Spleen (tissue), 11 donors: ENCODE measurements at regions not wholly inside any gene's neighbourhood (a gene's known extent, or its start where the extent isn't known, plus 50 kb on each side); places are given as distances from the start of the nearest gene placed in this dataset.

Source experiments
- DNase-seq: peaks from one replicate; pipeline ENCODE4 v3.0.0-alpha.2; 2020
- H3K27ac ChIP-seq, 8 donors: fragments of 200-600 bp; sonication (generic) in 7 of 8; 1 replicate in 4 of 8; 2 replicates in 4 of 8; pipeline versions ENCODE4 v1.5.0 to v1.8.0; 2016 to 2021; ENCODE audit warnings: inconsistent platforms in 4 of 8, mild to moderate bottlenecking in 4 of 8, moderate library complexity in 1 of 8
- H3K27me3 ChIP-seq, 7 donors: fragments of 200-600 bp; sonication (generic) in 6 of 7; replicated peaks in 1 of 7; 1 replicate in 4 of 7; 2 replicates in 3 of 7; pipeline versions ENCODE4 v1.5.0 to v1.8.0; 2016 to 2021; ENCODE audit warnings: inconsistent platforms in 3 of 7, mild to moderate bottlenecking in 1 of 7
- H3K36me3 ChIP-seq, 6 donors: fragments of 200-600 bp; sonication (generic) in 5 of 6; 1 replicate in 4 of 6; 2 replicates in 2 of 6; pipeline versions ENCODE4 v1.5.0 to v1.8.0; 2016 to 2021; ENCODE audit warnings: inconsistent platforms in 2 of 6
- H3K4me1 ChIP-seq, 6 donors: fragments of 200-600 bp; sonication (generic) in 5 of 6; 1 replicate in 3 of 6; 2 replicates in 3 of 6; pipeline versions ENCODE4 v1.5.0 to v1.8.0; 2016 to 2021; ENCODE audit warnings: inconsistent platforms in 3 of 6
- H3K4me3 ChIP-seq, 8 donors: fragments of 200-600 bp; sonication (generic) in 7 of 8; 1 replicate in 4 of 8; 2 replicates in 4 of 8; pipeline versions ENCODE4 v1.5.0 to v1.8.0; 2016 to 2021; ENCODE audit warnings: inconsistent platforms in 4 of 8, mild to moderate bottlenecking in 4 of 8, moderate library complexity in 2 of 8
- H3K9me3 ChIP-seq, 8 donors: fragments of 200-600 bp; sonication (generic) in 7 of 8; 1 replicate in 4 of 8; 2 replicates in 4 of 8; pipeline versions ENCODE4 v1.5.0 to v1.8.0; 2016 to 2021; ENCODE audit warnings: inconsistent platforms in 4 of 8
- POLR2A ChIP-seq, 3 donors: fragments of 450-650 bp; IDR thresholded peaks; one replicate each; pipeline ENCODE4 v1.5.1; 2017; ENCODE audit warnings: antibody characterized with exemption in 3 of 3, mild to moderate bottlenecking in 1 of 3
- POLR2AphosphoS5 ChIP-seq, 3 donors: sonication (generic); formaldehyde crosslinking; IDR thresholded peaks; one replicate each; pipeline ENCODE4 v1.5.1; 2017; ENCODE audit warnings: antibody characterized with exemption in 3 of 3
- WGBS, 5 donors: extraction: QIAGEN DNeasy Blood & Tissue Kit in 3 of 5; methylation state at CpG; one replicate each; pipeline versions ENCODE4 v1.1.5 to v1.1.7; 2013 to 2018; 5-methylcytosine and 5-hydroxymethylcytosine counted together
- intact Hi-C: fragments of 100-400 bp; cut with DNase I; formaldehyde crosslinking; loops from one replicate; pipeline ENCODE4 v1.15.0; 2023; ENCODE audit warnings: low total_unique reads
- TF ChIP-seq, protein P1 (sequence below), 11 experiments: fragments of 200-600 bp in 7 of 11; fragments of 450-650 bp in 4 of 11; sonication (generic) in 4 of 11; IDR thresholded peaks in 8 of 11; conservative IDR thresholded peaks in 3 of 11; 1 replicate in 7 of 11; 2 replicates in 4 of 11; pipeline versions ENCODE4 v1.4.0 to v1.8.0; 2016 to 2021; ENCODE audit warnings: antibody characterized with exemption in 11 of 11, inconsistent platforms in 4 of 11, mild to moderate bottlenecking in 1 of 11
- donor health status: healthy with polysubstance abuse.
- donor health status: DM: no; HTN: no; CAD: no; lungs with moderate emphysema.
- donor health status: DM: no; HTN: no; CAD: no.
- donor health status: Bipolar disorder and iron deficiency.
- donor health status: healthy.
- donor health status: DM: no; HTN: no; CAD: no.
- donor health status: DM: yes; HTN: yes; CAD: no.

DNA sequence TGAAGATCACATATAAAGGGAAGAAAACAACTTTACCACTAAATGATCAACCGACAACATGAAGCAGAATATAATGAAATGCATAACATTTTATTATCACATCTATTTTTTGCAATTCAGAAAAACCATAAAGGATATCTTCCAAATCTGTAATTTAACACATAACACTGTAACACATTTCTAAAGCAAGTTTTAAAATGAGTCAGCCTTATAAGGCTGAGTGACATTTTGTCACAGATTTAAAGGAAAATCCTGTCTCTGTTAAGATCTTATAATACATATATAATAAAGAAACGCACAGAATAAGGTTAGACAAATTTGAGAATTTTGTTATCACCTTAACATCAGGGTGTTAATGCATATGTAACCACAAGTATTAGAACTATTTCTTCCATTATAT, 198.4 kb upstream of the RASA1 start:
- no peak for TF ChIP-seq POLR2AphosphoS5 (IDR thresholded peaks at IDR 0.05)
- TF ChIP-seq, protein P1, sequence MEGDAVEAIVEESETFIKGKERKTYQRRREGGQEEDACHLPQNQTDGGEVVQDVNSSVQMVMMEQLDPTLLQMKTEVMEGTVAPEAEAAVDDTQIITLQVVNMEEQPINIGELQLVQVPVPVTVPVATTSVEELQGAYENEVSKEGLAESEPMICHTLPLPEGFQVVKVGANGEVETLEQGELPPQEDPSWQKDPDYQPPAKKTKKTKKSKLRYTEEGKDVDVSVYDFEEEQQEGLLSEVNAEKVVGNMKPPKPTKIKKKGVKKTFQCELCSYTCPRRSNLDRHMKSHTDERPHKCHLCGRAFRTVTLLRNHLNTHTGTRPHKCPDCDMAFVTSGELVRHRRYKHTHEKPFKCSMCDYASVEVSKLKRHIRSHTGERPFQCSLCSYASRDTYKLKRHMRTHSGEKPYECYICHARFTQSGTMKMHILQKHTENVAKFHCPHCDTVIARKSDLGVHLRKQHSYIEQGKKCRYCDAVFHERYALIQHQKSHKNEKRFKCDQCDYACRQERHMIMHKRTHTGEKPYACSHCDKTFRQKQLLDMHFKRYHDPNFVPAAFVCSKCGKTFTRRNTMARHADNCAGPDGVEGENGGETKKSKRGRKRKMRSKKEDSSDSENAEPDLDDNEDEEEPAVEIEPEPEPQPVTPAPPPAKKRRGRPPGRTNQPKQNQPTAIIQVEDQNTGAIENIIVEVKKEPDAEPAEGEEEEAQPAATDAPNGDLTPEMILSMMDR (IDR thresholded peaks at IDR 0.05 in 8 of 11, conservative IDR thresholded peaks at IDR 0.05 in 3 of 11), result no peak
- no peak for TF ChIP-seq POLR2A (IDR thresholded peaks at IDR 0.05)
- intact Hi-C loops, result no loop called here
- Histone ChIP-seq H3K9me3 (no peaks in the 10 kb centered on the region), H3K4me3 (no peak overlapping the region), H3K36me3 (no peaks in the 10 kb centered on the region), H3K4me1 (peaks cover 0 to 17% (median 2%) of the 10 kb centered on the region in 6 donors), H3K27ac (no peak overlapping the region), H3K27me3 (no peaks in the 10 kb centered on the region)
- 84 to 91% (median 89%) methylated on average over 2 of the region's 2 CpGs for WGBS, 5 donors
- DNase-seq, result no peak

DNA sequence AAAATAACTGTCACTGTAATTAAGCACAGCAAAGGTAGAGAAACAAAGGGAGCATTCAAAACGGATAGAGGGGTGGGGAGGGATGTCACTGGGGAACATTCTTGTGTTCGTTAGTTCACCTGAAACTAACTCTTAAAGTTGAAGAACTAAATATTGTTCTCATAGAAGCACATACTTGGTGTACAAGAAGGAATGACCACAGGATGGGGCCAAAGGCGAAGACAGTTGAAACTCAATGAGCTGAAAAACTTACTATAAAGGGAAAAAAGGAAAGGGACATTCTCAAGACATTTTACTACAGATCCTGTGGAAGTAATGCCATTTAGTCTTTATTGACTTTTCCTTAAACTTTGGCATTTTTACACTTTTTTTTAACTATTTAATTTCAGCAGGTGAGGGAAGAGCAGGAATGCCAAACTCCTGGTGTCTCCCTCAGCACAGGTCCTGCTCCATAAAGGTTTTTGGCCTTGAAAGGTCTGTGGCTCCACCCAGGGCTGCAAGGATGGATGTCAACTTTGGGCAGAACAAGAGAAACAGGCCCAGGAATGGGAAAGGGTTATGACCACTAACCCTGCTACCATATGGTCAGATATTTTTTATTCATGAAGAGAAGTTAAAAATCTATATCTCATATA, 197.6 kb upstream of the RASA1 start:
- no peak for DNase-seq
- Histone ChIP-seq H3K36me3 (no peaks in the 10 kb centered on the region), H3K4me1 (peaks cover 0 to 25% (median 9%) of the 10 kb centered on the region in 6 donors), H3K4me3 (no peak overlapping the region), H3K9me3 (no peaks in the 10 kb centered on the region), H3K27ac (no peak overlapping the region), H3K27me3 (no peaks in the 10 kb centered on the region)
- intact Hi-C loops, result no loop called here
- 52 to 67% (median 59%) methylated on average over 3 of the region's 3 CpGs for WGBS, 5 donors
- TF ChIP-seq, protein P1 (IDR thresholded peaks at IDR 0.05 in 8 of 11, conservative IDR thresholded peaks at IDR 0.05 in 3 of 11), result peak in 7 of 11 experiments; percentile 17 to 41 (median 40)
- TF ChIP-seq POLR2AphosphoS5 (IDR thresholded peaks at IDR 0.05), result no peak

DNA sequence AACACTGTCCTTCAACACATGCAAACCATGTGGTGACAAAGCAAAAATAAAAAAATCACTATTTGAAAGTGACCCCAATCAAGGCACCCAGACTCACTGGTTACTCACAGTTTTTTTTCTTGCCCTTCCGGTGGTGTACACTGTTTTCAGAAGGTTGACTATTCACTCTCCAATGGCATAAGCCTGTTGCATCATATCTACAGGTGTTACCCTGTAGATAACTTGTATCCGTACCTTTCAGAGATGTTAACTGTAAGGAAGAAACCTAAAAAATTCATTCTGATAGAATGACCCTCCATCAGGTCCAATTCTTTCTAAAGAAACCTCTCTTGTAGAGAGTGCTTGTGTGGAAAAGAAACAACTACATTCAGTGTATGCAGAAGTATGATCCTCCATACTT, 193.6 kb upstream of the RASA1 start:
- H3K36me3 ChIP-seq, result no peaks in the 10 kb centered on the region
- peaks cover 3 to 44% (median 22%) of the 10 kb centered on the region in 6 donors for H3K4me1 ChIP-seq
- no peaks in the 10 kb centered on the region for H3K9me3 ChIP-seq
- H3K27me3 ChIP-seq, result no peaks in the 10 kb centered on the region
- H3K27ac ChIP-seq, result peak overlapping the region in 3 of 8 donors; percentile 63 to 86 (median 72)
- no peak for DNase-seq
- no peak for TF ChIP-seq POLR2A (IDR thresholded peaks at IDR 0.05)
- TF ChIP-seq, protein P1 (IDR thresholded peaks at IDR 0.05 in 8 of 11, conservative IDR thresholded peaks at IDR 0.05 in 3 of 11), result no peak
- TF ChIP-seq POLR2AphosphoS5 (IDR thresholded peaks at IDR 0.05), result no peak
- intact Hi-C loops, result no loop called here
- H3K4me3 ChIP-seq, result no peak overlapping the region
- WGBS, 5 donors, result 90 to 97% (median 96%) methylated on average over 2 of the region's 2 CpGs

DNA sequence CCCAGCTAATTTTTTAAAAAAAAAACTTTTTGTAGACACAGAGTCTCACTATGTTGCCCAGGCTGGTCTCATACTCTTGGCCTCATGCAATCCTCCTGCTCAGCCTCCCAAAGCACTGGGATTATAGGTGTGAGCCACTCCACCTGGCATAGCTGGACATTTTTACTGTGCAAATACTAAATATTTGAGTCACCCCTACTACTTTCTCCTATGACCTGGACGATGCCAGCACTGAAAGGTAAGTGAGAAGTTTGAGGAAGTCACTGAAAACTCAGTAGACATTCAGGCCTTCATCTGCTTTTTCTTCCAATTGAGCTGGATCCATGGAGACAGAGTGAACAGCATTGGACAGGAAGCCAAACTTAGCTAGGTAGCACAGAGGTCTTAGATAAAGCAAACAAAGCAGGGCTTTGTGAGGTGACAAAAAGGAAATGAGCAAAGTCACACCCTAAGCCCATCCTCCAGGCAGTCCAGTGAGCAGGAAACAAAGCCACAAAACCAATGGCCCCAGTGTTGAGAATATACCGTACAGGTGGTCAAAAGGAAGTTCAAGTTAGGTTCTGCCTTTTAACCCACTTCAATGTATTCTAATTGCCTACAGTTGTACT, 192.6 kb upstream of the RASA1 start:
- no peak for DNase-seq
- H3K9me3 ChIP-seq, result no peaks in the 10 kb centered on the region
- intact Hi-C loops, result no loop called here
- peak overlapping the region in 7 of 8 donors; percentile 23 to 86 (median 63) for H3K27ac ChIP-seq
- WGBS, 5 donors, result 18 to 36% (median 27%) methylated on average over 2 of the region's 2 CpGs
- no peaks in the 10 kb centered on the region for H3K27me3 ChIP-seq
- no peak overlapping the region for H3K4me3 ChIP-seq
- H3K36me3 ChIP-seq, result no peaks in the 10 kb centered on the region
- peak in 1 of 3 donors; percentile 73 for TF ChIP-seq POLR2AphosphoS5 (IDR thresholded peaks at IDR 0.05)
- no peak for TF ChIP-seq POLR2A (IDR thresholded peaks at IDR 0.05)
- TF ChIP-seq, protein P1 (IDR thresholded peaks at IDR 0.05 in 8 of 11, conservative IDR thresholded peaks at IDR 0.05 in 3 of 11), result no peak
- peaks cover 9 to 45% (median 27%) of the 10 kb centered on the region in 6 donors for H3K4me1 ChIP-seq
